Colonic mucosa (tissue), 4 donors: ENCODE measurements at regions not wholly inside any gene's neighbourhood (a gene's known extent, or its start where the extent isn't known, plus 50 kb on each side); places are given as distances from the start of the nearest gene placed in this dataset.
A peak's percentile ranks its signal among the peaks of the same experiment; 100 is the strongest.
"Not testable (repeated sequence)": the region's sequence is repeated elsewhere in the genome, so short reads cannot be mapped to it uniquely, and the experiment has no call there.

Source experiments
- DNase-seq: peaks from one replicate; pipeline ENCODE4 v3.0.0-alpha.2; 2020
- H3K27ac ChIP-seq: fragments of 200-600 bp; one replicate; pipeline ENCODE4 v1.8.0; 2021
- H3K27me3 ChIP-seq: fragments of 200-600 bp; one replicate; pipeline ENCODE4 v1.8.0; 2021
- H3K36me3 ChIP-seq: fragments of 200-600 bp; one replicate; pipeline ENCODE4 v1.8.0; 2021
- H3K4me1 ChIP-seq: fragments of 200-600 bp; one replicate; pipeline ENCODE4 v1.8.0; 2021; ENCODE audit warnings: mild to moderate bottlenecking
- H3K4me3 ChIP-seq: fragments of 200-600 bp; one replicate; pipeline ENCODE4 v1.8.0; 2021
- H3K9ac ChIP-seq, 2 donors: one replicate each; pipeline ENCODE4 v1.7.0; 2013; ENCODE audit warnings: control low read depth in 2 of 2, low read depth in 2 of 2, low read length in 2 of 2
- H3K9me3 ChIP-seq: fragments of 200-600 bp; one replicate; pipeline ENCODE4 v1.8.0; 2021
- CTCF ChIP-seq: fragments of 200-600 bp; IDR thresholded peaks from one replicate; pipeline ENCODE4 v1.8.0; 2022; ENCODE audit warnings: antibody characterized with exemption, mild to moderate bottlenecking
- intact Hi-C: fragments of 100-400 bp; cut with DNase I; formaldehyde crosslinking; loops from one replicate; pipeline ENCODE4 v1.14.1; 2022
- donor health status: healthy.
- donor health status: DM: no; HTN: no; CAD: no.
- donor health status: DM: no; HTN: no; CAD: no.

GRCh38 chr6:155801046-155801445 lies 345.4 kb upstream of the NOX3 start:
- DNase-seq: no peak
- Histone ChIP-seq H3K4me3 (no peak overlapping the region), H3K9me3 (no peaks in the 10 kb centered on the region), H3K27me3 (no peaks in the 10 kb centered on the region), H3K9ac (no peak overlapping the region), H3K4me1 (no peaks in the 10 kb centered on the region), H3K27ac (no peak overlapping the region), H3K36me3 (no peaks in the 10 kb centered on the region)
- intact Hi-C loops: no loop called here
- no peak for TF ChIP-seq CTCF

- H3K4me3 ChIP-seq, H3K27me3 ChIP-seq, intact Hi-C loops, H3K9ac ChIP-seq, DNase-seq, H3K36me3 ChIP-seq, H3K4me1 ChIP-seq, H3K9me3 ChIP-seq, H3K27ac ChIP-seq: not testable (repeated sequence)
These were observed 343.2 kb upstream of the NOX3 start for GRCh38 chr6:155798876-155799275.

- H3K4me1 ChIP-seq: no peaks in the 10 kb centered on the region
- H3K9ac ChIP-seq: no peak overlapping the region
- H3K9me3 ChIP-seq: no peaks in the 10 kb centered on the region
- intact Hi-C loops: no loop called here
- TF ChIP-seq CTCF: no peak
- no peaks in the 10 kb centered on the region for H3K27me3 ChIP-seq
- DNase-seq: no peak
- H3K4me3 ChIP-seq: no peak overlapping the region
- H3K27ac ChIP-seq: no peak overlapping the region
- no peaks in the 10 kb centered on the region for H3K36me3 ChIP-seq
These were observed 339.6 kb upstream of the NOX3 start for GRCh38 chr6:155795173-155795796.

- H3K4me3 ChIP-seq: no peak overlapping the region
- H3K9me3 ChIP-seq: no peaks in the 10 kb centered on the region
- DNase-seq: no peak
- no peak for TF ChIP-seq CTCF
- H3K27ac ChIP-seq: no peak overlapping the region
- intact Hi-C loops: no loop called here
- H3K4me1 ChIP-seq: no peaks in the 10 kb centered on the region
- no peaks in the 10 kb centered on the region for H3K36me3 ChIP-seq
- no peaks in the 10 kb centered on the region for H3K27me3 ChIP-seq
- H3K9ac ChIP-seq: no peak overlapping the region
These were observed 336.3 kb upstream of the NOX3 start for GRCh38 chr6:155791891-155792290.

- H3K27ac ChIP-seq: no peak overlapping the region
- no peaks in the 10 kb centered on the region for H3K4me1 ChIP-seq
- no peak for TF ChIP-seq CTCF
- no peak for DNase-seq
- no peak overlapping the region for H3K9ac ChIP-seq
- H3K27me3 ChIP-seq: no peaks in the 10 kb centered on the region
- H3K9me3 ChIP-seq: no peaks in the 10 kb centered on the region
- intact Hi-C loops: no loop called here
- no peak overlapping the region for H3K4me3 ChIP-seq
- no peaks in the 10 kb centered on the region for H3K36me3 ChIP-seq
These were observed 335.5 kb upstream of the NOX3 start for GRCh38 chr6:155791186-155791585.

GRCh38 chr6:155787168-155787567 lies 331.5 kb upstream of the NOX3 start:
- no peak overlapping the region for H3K9ac ChIP-seq
- no peaks in the 10 kb centered on the region for H3K27me3 ChIP-seq
- H3K36me3 ChIP-seq: no peaks in the 10 kb centered on the region
- H3K27ac ChIP-seq: no peak overlapping the region
- no peak overlapping the region for H3K4me3 ChIP-seq
- intact Hi-C loops: no loop called here
- H3K9me3 ChIP-seq: no peaks in the 10 kb centered on the region
- no peak for TF ChIP-seq CTCF
- no peaks in the 10 kb centered on the region for H3K4me1 ChIP-seq
- DNase-seq: peak; percentile 21
